ENCODE measurements at regions not wholly inside any gene's neighbourhood (a gene's known extent, or its start where the extent isn't known, plus 50 kb on each side); places are given as distances from the start of the nearest gene placed in this dataset.

GRCh38 chr12:130044991-130045621, 117.2 kb upstream of the FZD10 start:
- Histone ChIP-seq H3K23me2 (ENCODE audit: low read depth, low read length) (peaks cover 2% of the 10 kb centered on the region), H3K4me1 (replicated peaks in 1 of 4; ENCODE audit: control insufficient read depth in 3 of 4, insufficient read depth in 4 of 4, low read length in 3 of 4) (peaks cover 0 to 13% (median 5%) of the 10 kb centered on the region in 4 experiments; a peak in 5 of 7 replicates), H2BK120ac (replicated peaks; ENCODE audit: low read depth, low read length) (no peak overlapping the region), H3K4me2 (ENCODE audit: insufficient read depth in 1 of 2, low read depth in 2 of 2, low read length in 2 of 2) (peak overlapping the region; percentile 41 to 54), H2BK20ac (ENCODE audit: low read length) (no peak overlapping the region), H3K23ac (ENCODE audit: insufficient read length) (no peak overlapping the region), H3K4ac (replicated peaks; ENCODE audit: insufficient read length, low read depth, low read length) (peak overlapping the region; percentile 4), H3K27ac (ENCODE audit: low read depth, low read length) (no peak overlapping the region), H4K5ac (ENCODE audit: insufficient read length, low read depth, low read length) (no peak overlapping the region), H3K18ac (ENCODE audit: extremely low read depth, low read length) (no peak overlapping the region; the same call in 1 of the 2 replicates), H3K9ac (replicated peaks in 1 of 4; ENCODE audit: extremely low read depth in 1 of 4, low read depth in 3 of 4, low read length in 3 of 4) (no peak overlapping the region), H2BK5ac (ENCODE audit: low read depth, low read length) (no peak overlapping the region), H4K20me1 (replicated peaks in 1 of 2; ENCODE audit: control insufficient read depth in 1 of 2, insufficient read depth in 2 of 2, low read length in 2 of 2) (peaks cover 9 to 17% of the 10 kb centered on the region in 2 experiments), H2BK15ac (ENCODE audit: low read length) (no peak overlapping the region), H3K79me2 (ENCODE audit: control insufficient read depth in 1 of 2, insufficient read depth in 2 of 2, low read length in 2 of 2) (no peaks in the 10 kb centered on the region), H3K4me3 (ENCODE audit: extremely low read depth in 1 of 4, insufficient read depth in 2 of 4, low read depth in 3 of 4, low read length in 4 of 4) (peak overlapping the region in 1 of 4 experiments; percentile 27; a peak in 4 of 8 replicates), H3K9me3 (ENCODE audit: insufficient read depth in 2 of 2, low read depth in 1 of 2, low read length in 1 of 2) (no peaks in the 10 kb centered on the region), H4K91ac (replicated peaks; ENCODE audit: insufficient read length, low read length) (no peak overlapping the region), H4K8ac (ENCODE audit: extremely low read depth, insufficient read depth, low read length) (0 out of 2 replicates have a peak overlapping the region, but pooled peaks have one; percentile 42), H3K14ac (ENCODE audit: insufficient read length) (no peak overlapping the region), H3K27me3 (replicated peaks in 1 of 4; ENCODE audit: control insufficient read depth in 3 of 4, extremely low read depth in 1 of 4, insufficient read depth in 3 of 4, low read length in 3 of 4) (peaks cover 22 to 91% (median 68%) of the 10 kb centered on the region in 4 experiments), H3K36me3 (ENCODE audit: control insufficient read depth in 2 of 4, insufficient read depth in 4 of 4, low read length in 3 of 4) (no peaks in the 10 kb centered on the region; a peak in 1 of 8 replicates), H2AK5ac (ENCODE audit: low read depth, low read length) (no peak overlapping the region), H2AFZ (ENCODE audit: low read length) (no peak overlapping the region), H3K79me1 (ENCODE audit: low read depth, low read length) (no peaks in the 10 kb centered on the region), H2BK12ac (ENCODE audit: low read depth, low read length) (0 out of 2 replicates have a peak overlapping the region, but pooled peaks have one; percentile 43), H3K56ac (replicated peaks; ENCODE audit: insufficient read length, low read depth, low read length) (no peak overlapping the region)
- FAIRE-seq, result no peak
- POLR2A ChIA-PET (ENCODE audit: partially characterized antibody), result interaction anchor here (2.1 kb wide), 1 partner anchor 118 kb away, joined by 5 read pairs; no protein-coding TSS in a partner anchor
- peak in 1 of 2 experiments; percentile 66 for DNase-seq (ENCODE audit: low read depth in 1 of 2, low spot score in 2 of 2)
- 14% methylated on average over 22 of the region's 22 CpGs; no CpG with 5 or more reads in 1 of the 2 experiments for WGBS, 2 experiments (ENCODE audit: extremely low coverage in 1 of 2, insufficient coverage in 1 of 2, insufficient read length in 1 of 2, insufficient replicate concordance in 2 of 2, low coverage in 1 of 2, low lambda C conversion rate in 2 of 2, missing lambda C conversion rate in 1 of 2)
- CTCF ChIA-PET (ENCODE audit: partially characterized antibody), result interaction anchor here (0.8 to 6.3 kb wide), 14 partner anchors 13 to 291 kb away, joined by 3 to 63 read pairs (median 3); no protein-coding TSS in a partner anchor
- TF ChIP-seq ATF3 (IDR thresholded peaks at IDR 0.05; ENCODE audit: insufficient read depth, low read depth, low read length), result no peak
- TF ChIP-seq RAD21 (IDR thresholded peaks at IDR 0.05 in 1 of 2, conservative IDR thresholded peaks at IDR 0.05 in 1 of 2; ENCODE audit: low read depth in 2 of 2, low read length in 2 of 2), result no peak
- 0 out of 4 replicates have a peak, but pooled peaks of 1 of the 3 experiments have one; percentile 4 for TF ChIP-seq CTCF (IDR thresholded peaks at IDR 0.05; ENCODE audit: control extremely low read depth in 1 of 3, insufficient read depth in 1 of 3, low read depth in 1 of 3, low read length in 3 of 3)
- no peak for TF ChIP-seq EP300 (IDR thresholded peaks at IDR 0.05; ENCODE audit: borderline replicate concordance in 1 of 2, low read depth in 2 of 2, low read length in 2 of 2)
- TF ChIP-seq TBP (IDR thresholded peaks at IDR 0.05; ENCODE audit: low read depth, low read length), result 0 out of 2 replicates have a peak, but pooled peaks have one; percentile 25
- TF ChIP-seq SRF (IDR thresholded peaks at IDR 0.05; ENCODE audit: low read depth, low read length), result no peak
- no peak for TF ChIP-seq TCF12 (IDR thresholded peaks at IDR 0.05; ENCODE audit: low read depth, low read length)
- no peak for TF ChIP-seq POLR2A (IDR thresholded peaks at IDR 0.05; ENCODE audit: control extremely low read depth in 1 of 2, low read depth in 2 of 2, low read length in 2 of 2)

All from H1 (cell line).